H9 (cell line): ENCODE measurements at regions not wholly inside any gene's neighbourhood (a gene's known extent, or its start where the extent isn't known, plus 50 kb on each side); places are given as distances from the start of the nearest gene placed in this dataset.

ENCODE experiments used
- DNase-seq: peaks from one replicate; pipeline ENCODE4 v3.0.0-alpha.2; 2017
- H2AFZ ChIP-seq: one replicate; pipeline ENCODE4 v1.6.1; 2013; ENCODE audit warnings: mild to moderate bottlenecking, low read length, control low read depth, moderate library complexity
- H2AK5ac ChIP-seq: 2 replicates; pipeline ENCODE4 v1.6.1; 2013; ENCODE audit warnings: low read length, control low read depth, mixed read lengths; ENCODE audit not compliant: insufficient read length
- H2BK120ac ChIP-seq: one replicate; pipeline ENCODE4 v1.6.1; 2013; ENCODE audit warnings: low read depth, mild to moderate bottlenecking, low read length, control low read depth, inconsistent platforms; ENCODE audit not compliant: poor library complexity, severe bottlenecking
- H2BK12ac ChIP-seq: 2 replicates; pipeline ENCODE4 v1.6.1; 2013; ENCODE audit warnings: low read length, control low read depth, mixed read lengths, low read depth; ENCODE audit not compliant: insufficient read length
- H2BK15ac ChIP-seq: 2 replicates; pipeline ENCODE4 v1.6.1; 2013; ENCODE audit warnings: low read depth, low read length, control low read depth
- H2BK20ac ChIP-seq: one replicate; pipeline ENCODE4 v1.6.1; 2013; ENCODE audit warnings: low read depth, mild to moderate bottlenecking, low read length, control low read depth, inconsistent platforms; ENCODE audit not compliant: poor library complexity, severe bottlenecking
- H2BK5ac ChIP-seq: 2 replicates; pipeline ENCODE4 v1.6.1; 2013; ENCODE audit warnings: low read length, control low read depth, mixed read lengths; ENCODE audit not compliant: insufficient read length
- H3K14ac ChIP-seq: 2 replicates; pipeline ENCODE4 v1.6.1; 2013; ENCODE audit warnings: low read length, control low read depth; ENCODE audit not compliant: insufficient read depth
- H3K18ac ChIP-seq: 2 replicates; pipeline ENCODE4 v1.6.1; 2013; ENCODE audit warnings: low read depth, mild to moderate bottlenecking, mixed read lengths, low read length, control low read depth; ENCODE audit not compliant: insufficient read length
- H3K23ac ChIP-seq: 2 replicates; pipeline ENCODE4 v1.6.1; 2013; ENCODE audit warnings: low read length, control low read depth, mixed read lengths, low read depth; ENCODE audit not compliant: insufficient read length
- H3K23me2 ChIP-seq: 2 replicates; pipeline ENCODE4 v1.6.1; 2013; ENCODE audit warnings: low read depth, mild to moderate bottlenecking, mixed read lengths, low read length, control low read depth; ENCODE audit not compliant: insufficient read length, poor library complexity, severe bottlenecking
- H3K27ac ChIP-seq: 2 replicates; pipeline ENCODE4 v1.5.1; 2013; ENCODE audit warnings: low read length, control low read depth, mixed read lengths, low read depth; ENCODE audit not compliant: insufficient read length
- H3K27me3 ChIP-seq: 2 replicates; pipeline ENCODE4 v1.6.1; 2013; ENCODE audit warnings: low read length, control low read depth, inconsistent platforms; ENCODE audit not compliant: insufficient read depth
- H3K4ac ChIP-seq: 2 replicates; pipeline ENCODE4 v1.6.1; 2013; ENCODE audit warnings: low read depth, mild to moderate bottlenecking, control low read depth, inconsistent platforms, low read length, moderate library complexity
- H3K4me1 ChIP-seq: 2 replicates; pipeline ENCODE4 v1.6.1; 2013; ENCODE audit warnings: low read length, control low read depth, inconsistent platforms; ENCODE audit not compliant: insufficient read depth
- H3K4me2 ChIP-seq: 2 replicates; pipeline ENCODE4 v1.6.1; 2013; ENCODE audit warnings: low read length, control low read depth, mixed read lengths; ENCODE audit not compliant: insufficient read length, insufficient read depth
- H3K56ac ChIP-seq: 2 replicates; pipeline ENCODE4 v1.6.1; 2013; ENCODE audit warnings: low read depth, mild to moderate bottlenecking, mixed read lengths, low read length, control low read depth; ENCODE audit not compliant: insufficient read length
- H3K79me1 ChIP-seq: 2 replicates; pipeline ENCODE4 v1.6.1; 2013; ENCODE audit warnings: low read depth, mild to moderate bottlenecking, moderate library complexity, low read length, control low read depth, inconsistent platforms; ENCODE audit not compliant: insufficient read depth, poor library complexity, severe bottlenecking
- H3K79me2 ChIP-seq: 2 replicates; pipeline ENCODE4 v1.6.1; 2013; ENCODE audit warnings: low read length, control low read depth, inconsistent platforms; ENCODE audit not compliant: insufficient read depth
- H3K9ac ChIP-seq: 2 replicates; pipeline ENCODE4 v1.6.1; 2013; ENCODE audit warnings: low read length, control low read depth, mixed read lengths; ENCODE audit not compliant: insufficient read length; ENCODE audit errors: extremely low read depth
- H3K9me3 ChIP-seq: one replicate; pipeline ENCODE4 v1.6.1; 2013; ENCODE audit warnings: low read depth, low read length, inconsistent platforms; ENCODE audit not compliant: control insufficient read depth
- H3T11ph ChIP-seq: one replicate; pipeline ENCODE4 v1.6.1; 2013; ENCODE audit warnings: mild to moderate bottlenecking, low read length, control low read depth, inconsistent platforms
- H4K20me1 ChIP-seq: one replicate; pipeline ENCODE4 v1.6.1; 2013; ENCODE audit not compliant: control insufficient read depth, insufficient read length, insufficient read depth
- H4K5ac ChIP-seq: 2 replicates; pipeline ENCODE4 v1.6.1; 2013; ENCODE audit warnings: low read depth, mild to moderate bottlenecking, mixed read lengths, low read length, control low read depth; ENCODE audit not compliant: insufficient read length
- H4K8ac ChIP-seq: replicated peaks from 2 replicates; pipeline ENCODE4 v1.6.1; 2013; ENCODE audit warnings: low read length, control low read depth, mixed read lengths, low read depth; ENCODE audit not compliant: insufficient read length
- H4K91ac ChIP-seq: 2 replicates; pipeline ENCODE4 v1.6.1; 2013; ENCODE audit warnings: low read depth, mild to moderate bottlenecking, moderate library complexity, mixed read lengths, low read length, control low read depth; ENCODE audit not compliant: insufficient read length
- H3K27ac Mint-ChIP-seq, 3 experiments: 2 replicates in 2 of 3; 3 replicates in 1 of 3; pipeline ENCODE4 v1.8.0; 2020 to 2021; ENCODE audit warnings: mixed read lengths in 3 of 3, mild to moderate bottlenecking in 1 of 3, moderate library complexity in 1 of 3
- H3K27me3 Mint-ChIP-seq: 2 replicates; pipeline ENCODE4 v1.8.0; 2021; ENCODE audit warnings: low read depth, mild to moderate bottlenecking, moderate library complexity, mixed read lengths
- H3K36me3 Mint-ChIP-seq, 3 experiments: 2 replicates in 2 of 3; 3 replicates in 1 of 3; pipeline ENCODE4 v1.8.0; 2020 to 2021; ENCODE audit warnings: low read depth in 3 of 3, mixed read lengths in 3 of 3; ENCODE audit not compliant: insufficient read depth in 1 of 3
- H3K4me1 Mint-ChIP-seq, 2 experiments: 2 replicates each; pipeline ENCODE4 v1.8.0; 2020; ENCODE audit warnings: mixed read lengths in 2 of 2
- H3K4me3 Mint-ChIP-seq, 2 experiments: 2 replicates in 1 of 2; 3 replicates in 1 of 2; pipeline ENCODE4 v1.8.0; 2020 to 2021; ENCODE audit warnings: mild to moderate bottlenecking in 2 of 2, mixed read lengths in 2 of 2, moderate library complexity in 1 of 2
- H3K9me3 Mint-ChIP-seq, 2 experiments: 2 replicates in 1 of 2; 3 replicates in 1 of 2; pipeline ENCODE4 v1.8.0; 2020; ENCODE audit warnings: mild to moderate bottlenecking in 2 of 2, mixed read lengths in 2 of 2, moderate library complexity in 1 of 2
- CTCF ChIP-seq: fragments of 200-600 bp; sonication (generic); conservative IDR thresholded peaks from 3 replicates; pipeline ENCODE4 v1.8.0; 2021; ENCODE audit warnings: antibody characterized with exemption, mild to moderate bottlenecking
- WGBS: extraction: QIAGEN DNeasy Blood & Tissue Kit; methylation state at CpG from one replicate; pipeline ENCODE4 v1.1.7; 2013; ENCODE audit warnings: missing lambda C conversion rate, low lambda C conversion rate, mixed read lengths; ENCODE audit not compliant: insufficient read length; ENCODE audit errors: extremely low coverage; 5-methylcytosine and 5-hydroxymethylcytosine counted together

GRCh38 chr14:38143659-38144505, 63.8 kb upstream of the SSTR1 start:
- Histone ChIP-seq H2BK12ac (no peak overlapping the region), H2AFZ (no peak overlapping the region), H2AK5ac (no peak overlapping the region), H3K27me3 (no peaks in the 10 kb centered on the region), H3K23me2 (no peaks in the 10 kb centered on the region), H3K9ac (no peak overlapping the region), H3K4ac (no peak overlapping the region), H3K4me2 (peak overlapping the region; percentile 38), H3T11ph (no peak overlapping the region), H2BK5ac (no peak overlapping the region), H3K18ac (no peak overlapping the region), H3K4me1 (peaks cover 15% of the 10 kb centered on the region; the same call in 1 of the 2 replicates), H2BK15ac (no peak overlapping the region), H3K9me3 (no peaks in the 10 kb centered on the region), H4K5ac (no peak overlapping the region), H3K27ac (peak overlapping the region; percentile 28), H4K8ac (no peak overlapping the region), H2BK20ac (no peak overlapping the region), H3K14ac (no peak overlapping the region), H4K91ac (no peak overlapping the region), H3K23ac (no peak overlapping the region), H3K56ac (no peak overlapping the region), H4K20me1 (no peaks in the 10 kb centered on the region), H3K79me2 (no peaks in the 10 kb centered on the region), H3K79me1 (no peaks in the 10 kb centered on the region), H2BK120ac (no peak overlapping the region)
- Mint-ChIP-seq H3K27me3 (no peaks in the 10 kb centered on the region), H3K27ac (peak overlapping the region; percentile 9 to 75 (median 49)), H3K36me3 (peaks cover 0 to 4% (median 0%) of the 10 kb centered on the region in 3 experiments; a peak in 2 of 7 replicates), H3K4me3 (peak overlapping the region in 1 of 2 experiments; percentile 16; a peak in 3 of 5 replicates), H3K9me3 (no peaks in the 10 kb centered on the region), H3K4me1 (peaks cover 17 to 31% of the 10 kb centered on the region in 2 experiments)
- no CpG with 5 or more reads among the region's 6 CpGs for WGBS
- no peak for TF ChIP-seq CTCF
- DNase-seq, result no peak
